SK-N-SH (cell line): ENCODE measurements at regions not wholly inside any gene's neighbourhood (a gene's known extent, or its start where the extent isn't known, plus 50 kb on each side); places are given as distances from the start of the nearest gene placed in this dataset.

Experiments used
- CTCF ChIA-PET: fragments of 300-600, 350-600 bp; formaldehyde crosslinking; extraction: SDS; loops from one replicate; lab custom pipeline; 2021; lab: Yijun Ruan, JAX
- POLR2A ChIA-PET: fragments of 350-600 bp; sonication (Branson Sonifier 250); formaldehyde crosslinking; extraction: SDS; loops from one replicate; lab custom pipeline; 2020; ENCODE audit warnings: antibody characterized with exemption, inconsistent platforms; lab: Yijun Ruan, JAX
- DNase-seq: peaks from one replicate; pipeline ENCODE4 v3.0.0; 2012
- H2AFZ ChIP-seq: fragments of 200-600 bp; sonication (generic); 2 replicates; pipeline ENCODE4 v1.8.1; 2016; ENCODE audit warnings: antibody characterized with exemption, mild to moderate bottlenecking, low read depth
- H3F3A ChIP-seq: fragments of 200-600 bp; sonication (generic); replicated peaks from 2 replicates; pipeline ENCODE3; 2016; ENCODE audit warnings: antibody characterized with exemption, mild to moderate bottlenecking; ENCODE audit not compliant: insufficient read depth
- H3K27ac ChIP-seq, 2 experiments: fragments of 200-500 bp in 1 of 2; fragments of 200-600 bp in 1 of 2; sonication (Bioruptor generic) in 1 of 2; sonication (generic), shearing (Covaris generic) in 1 of 2; 2 replicates each; pipeline versions ENCODE4 v1.5.1 to v1.6.1; 2014 to 2016; ENCODE audit warnings: low read depth in 2 of 2, inconsistent platforms in 1 of 2, low read length in 1 of 2, mild to moderate bottlenecking in 1 of 2, mixed read lengths in 1 of 2
- H3K27me3 ChIP-seq: fragments of 200-600 bp; sonication (generic), shearing (Covaris generic); 2 replicates; pipeline ENCODE4 v1.6.1; 2016; ENCODE audit warnings: mixed run types; ENCODE audit not compliant: insufficient read depth
- H3K36me3 ChIP-seq, 2 experiments: fragments of 200-500 bp in 1 of 2; fragments of 200-600 bp in 1 of 2; sonication (Bioruptor generic) in 1 of 2; sonication (generic) in 1 of 2; replicated peaks in 1 of 2; 2 replicates each; pipeline versions ENCODE3 to v1.5.1; 2014 to 2016; ENCODE audit warnings: low read length in 1 of 2, mild to moderate bottlenecking in 1 of 2; ENCODE audit not compliant: insufficient read depth in 2 of 2, control insufficient read depth in 1 of 2
- H3K4me1 ChIP-seq, 2 experiments: fragments of 200-500 bp in 1 of 2; fragments of 200-600 bp in 1 of 2; sonication (Bioruptor generic) in 1 of 2; sonication (generic), shearing (Covaris generic) in 1 of 2; 2 replicates each; pipeline versions ENCODE4 v1.5.1 to v1.6.1; 2014 to 2016; ENCODE audit warnings: low read depth in 1 of 2, low read length in 1 of 2, mixed run types in 1 of 2; ENCODE audit not compliant: insufficient read depth in 2 of 2, control insufficient read depth in 1 of 2
- H3K4me2 ChIP-seq: fragments of 200-600 bp; sonication (generic), shearing (Covaris generic); 2 replicates; pipeline ENCODE4 v1.6.1; 2017; ENCODE audit warnings: mixed run types
- H3K4me3 ChIP-seq, 2 experiments: fragments of 200-500 bp in 1 of 2; fragments of 200-600 bp in 1 of 2; sonication (Bioruptor generic) in 1 of 2; sonication (generic), shearing (Covaris generic) in 1 of 2; 2 replicates each; pipeline versions ENCODE4 v1.5.1 to v1.8.1; 2014 to 2016; ENCODE audit warnings: low read depth in 2 of 2, inconsistent platforms in 1 of 2, low read length in 1 of 2, mild to moderate bottlenecking in 1 of 2, mixed read lengths in 1 of 2, moderate library complexity in 1 of 2
- H3K79me2 ChIP-seq: fragments of 200-600 bp; sonication (generic); 2 replicates; pipeline ENCODE4 v1.8.1; 2017; ENCODE audit warnings: mild to moderate bottlenecking; ENCODE audit not compliant: insufficient read depth
- H3K9ac ChIP-seq: fragments of 200-600 bp; sonication (generic); 2 replicates; pipeline ENCODE4 v1.6.1; 2017; ENCODE audit warnings: mixed run types
- H3K9me2 ChIP-seq: fragments of 200-600 bp; sonication (generic); 2 replicates; pipeline ENCODE4 v1.6.1; 2017; ENCODE audit warnings: mixed run types
- H3K9me3 ChIP-seq: fragments of 200-600 bp; sonication (generic); 2 replicates; pipeline ENCODE4 v1.6.1; 2017; ENCODE audit warnings: mixed run types, mild to moderate bottlenecking, moderate library complexity
- H4K20me1 ChIP-seq: fragments of 200-600 bp; sonication (generic); 2 replicates; pipeline ENCODE4 v1.6.1; 2017; ENCODE audit warnings: mild to moderate bottlenecking, mixed run types; ENCODE audit not compliant: insufficient read depth
- CHD2 ChIP-seq: fragments of 150-350 bp; IDR thresholded peaks from 2 replicates; pipeline ENCODE4 v1.6.1; 2018; ENCODE audit warnings: low read length; ENCODE audit not compliant: partially characterized antibody
- EZH2phosphoT487 ChIP-seq: fragments of 200-600 bp; sonication (generic); IDR thresholded peaks from 2 replicates; pipeline ENCODE4 v1.6.1; 2017; ENCODE audit warnings: low read depth, mixed run types, mild to moderate bottlenecking, antibody characterized with exemption, moderate library complexity, borderline replicate concordance
- GABPA ChIP-seq: IDR thresholded peaks from 2 replicates; pipeline ENCODE4 v1.4.0; 2012; ENCODE audit warnings: low read depth, mild to moderate bottlenecking
- JUND ChIP-seq: IDR thresholded peaks from 2 replicates; pipeline ENCODE4 v1.4.0; 2012
- MEF2A ChIP-seq: IDR thresholded peaks from 2 replicates; pipeline ENCODE4 v1.4.0; 2012; ENCODE audit warnings: low read depth, borderline replicate concordance
- MXI1 ChIP-seq: IDR thresholded peaks from 2 replicates; pipeline ENCODE4 v1.6.1; 2012; ENCODE audit warnings: mild to moderate bottlenecking, low read depth, low read length, improper control_type of control experiment
- NRF1 ChIP-seq: IDR thresholded peaks from 2 replicates; pipeline ENCODE4 v1.6.1; 2012; ENCODE audit warnings: low read depth, mild to moderate bottlenecking, low read length
- RXRA ChIP-seq: IDR thresholded peaks from 2 replicates; pipeline ENCODE4 v1.4.0; 2012; ENCODE audit warnings: low read depth, mild to moderate bottlenecking, borderline replicate concordance
- SIN3A ChIP-seq: IDR thresholded peaks from 2 replicates; pipeline ENCODE4 v1.6.1; 2012; ENCODE audit warnings: low read depth, mild to moderate bottlenecking, low read length, moderate library complexity, borderline replicate concordance
- WGBS: methylation state at CpG from one replicate; pipeline ENCODE4 v1.1.6; 2017; ENCODE audit warnings: low lambda C conversion rate; 5-methylcytosine and 5-hydroxymethylcytosine counted together
- TF ChIP-seq, protein P1 (sequence below): fragments of 200-600 bp; sonication (generic); IDR thresholded peaks from 2 replicates; pipeline ENCODE4 v1.6.1; 2017; ENCODE audit warnings: antibody characterized with exemption, mild to moderate bottlenecking, moderate library complexity
- TF ChIP-seq, protein P2 (sequence below): IDR thresholded peaks from 2 replicates; pipeline ENCODE4 v1.4.0; 2012; ENCODE audit warnings: low read depth, borderline replicate concordance
- TF ChIP-seq, protein P3 (sequence below): IDR thresholded peaks from 2 replicates; pipeline ENCODE4 v1.6.1; 2012; ENCODE audit warnings: mild to moderate bottlenecking, low read depth, low read length, moderate library complexity
- TF ChIP-seq, protein P4 (sequence below): fragments of 150-350 bp; IDR thresholded peaks from 2 replicates; pipeline ENCODE4 v1.6.1; 2017; ENCODE audit warnings: antibody characterized with exemption, low read length, low read depth, borderline replicate concordance
- TF ChIP-seq, protein P5 (sequence below): IDR thresholded peaks from 2 replicates; pipeline ENCODE4; 2012

DNA sequence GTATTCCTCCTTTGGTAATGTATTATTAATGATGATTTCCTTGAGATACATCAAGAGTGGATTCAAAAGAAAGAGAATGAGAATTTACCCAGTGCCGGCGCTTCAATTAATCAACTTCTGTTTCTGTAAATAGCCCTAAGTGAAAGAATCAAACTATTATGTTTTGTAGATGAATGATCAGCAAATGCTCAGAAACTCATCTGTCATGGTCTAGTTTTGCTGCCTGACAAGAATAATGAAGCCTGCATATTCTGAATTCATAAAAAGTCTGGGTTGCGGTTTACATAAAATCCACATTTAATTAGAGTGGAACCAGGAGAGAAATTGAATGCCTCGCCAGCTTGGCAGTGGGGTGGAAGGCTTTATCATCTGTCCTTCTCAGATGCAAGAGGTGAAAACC, 325.3 kb downstream of the GALC start:
- Histone ChIP-seq H3K9ac (no peak overlapping the region), H3F3A (no peaks in the 10 kb centered on the region), H3K4me1 (no peaks in the 10 kb centered on the region), H4K20me1 (no peaks in the 10 kb centered on the region), H3K9me2 (no peaks in the 10 kb centered on the region), H3K79me2 (no peaks in the 10 kb centered on the region), H2AFZ (no peak overlapping the region), H3K27me3 (no peaks in the 10 kb centered on the region), H3K36me3 (no peaks in the 10 kb centered on the region), H3K4me3 (no peak overlapping the region), H3K4me2 (no peak overlapping the region), H3K27ac (no peak overlapping the region), H3K9me3 (0 out of 2 replicates have a peak, but pooled peaks cover 1% of the 10 kb centered on the region)
- DNase-seq, result no peak
- CTCF ChIA-PET, result no interaction called here
- WGBS, result 51% methylated on average over 4 of the region's 4 CpGs
- POLR2A ChIA-PET, result no interaction called here
- TF ChIP-seq MXI1 (no peak), EZH2phosphoT487 (no peak), SIN3A (no peak)
- TF ChIP-seq, protein P1, sequence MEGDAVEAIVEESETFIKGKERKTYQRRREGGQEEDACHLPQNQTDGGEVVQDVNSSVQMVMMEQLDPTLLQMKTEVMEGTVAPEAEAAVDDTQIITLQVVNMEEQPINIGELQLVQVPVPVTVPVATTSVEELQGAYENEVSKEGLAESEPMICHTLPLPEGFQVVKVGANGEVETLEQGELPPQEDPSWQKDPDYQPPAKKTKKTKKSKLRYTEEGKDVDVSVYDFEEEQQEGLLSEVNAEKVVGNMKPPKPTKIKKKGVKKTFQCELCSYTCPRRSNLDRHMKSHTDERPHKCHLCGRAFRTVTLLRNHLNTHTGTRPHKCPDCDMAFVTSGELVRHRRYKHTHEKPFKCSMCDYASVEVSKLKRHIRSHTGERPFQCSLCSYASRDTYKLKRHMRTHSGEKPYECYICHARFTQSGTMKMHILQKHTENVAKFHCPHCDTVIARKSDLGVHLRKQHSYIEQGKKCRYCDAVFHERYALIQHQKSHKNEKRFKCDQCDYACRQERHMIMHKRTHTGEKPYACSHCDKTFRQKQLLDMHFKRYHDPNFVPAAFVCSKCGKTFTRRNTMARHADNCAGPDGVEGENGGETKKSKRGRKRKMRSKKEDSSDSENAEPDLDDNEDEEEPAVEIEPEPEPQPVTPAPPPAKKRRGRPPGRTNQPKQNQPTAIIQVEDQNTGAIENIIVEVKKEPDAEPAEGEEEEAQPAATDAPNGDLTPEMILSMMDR, result no peak

DNA sequence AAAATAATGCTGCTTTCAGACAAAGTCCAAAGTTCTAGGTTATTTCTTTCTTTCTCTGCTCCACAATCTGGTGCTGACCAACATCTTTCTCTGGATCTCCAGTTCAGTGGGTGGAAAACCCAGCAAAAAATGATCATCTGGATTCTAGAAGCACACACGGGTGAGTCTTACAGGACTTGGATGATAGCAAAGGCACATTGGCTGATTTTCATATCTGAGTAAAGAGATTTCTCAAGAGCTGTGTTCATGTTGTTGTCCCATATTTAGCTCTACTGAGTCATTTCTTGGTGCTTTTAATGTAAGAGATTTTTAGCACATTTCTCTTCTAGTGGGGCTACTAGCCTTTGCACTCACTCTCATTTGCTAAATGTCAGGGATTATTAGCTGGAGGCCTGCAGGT, 336.7 kb downstream of the GALC start:
- CTCF ChIA-PET, result no interaction called here
- H2AFZ ChIP-seq, result no peak overlapping the region
- WGBS, result 0% methylated on average over 1 of the region's 1 CpG

More for the DNA sequence above, 336.7 kb downstream of the GALC start:
- Histone ChIP-seq H3K79me2 (no peaks in the 10 kb centered on the region), H3K4me2 (no peak overlapping the region), H3F3A (no peaks in the 10 kb centered on the region), H3K4me1 (no peaks in the 10 kb centered on the region), H3K27ac (no peak overlapping the region), H3K9me3 (no peaks in the 10 kb centered on the region), H3K4me3 (no peak overlapping the region), H3K9me2 (no peaks in the 10 kb centered on the region), H3K9ac (no peak overlapping the region), H3K27me3 (no peaks in the 10 kb centered on the region), H4K20me1 (no peaks in the 10 kb centered on the region), H3K36me3 (no peaks in the 10 kb centered on the region)
- TF ChIP-seq, protein P2, sequence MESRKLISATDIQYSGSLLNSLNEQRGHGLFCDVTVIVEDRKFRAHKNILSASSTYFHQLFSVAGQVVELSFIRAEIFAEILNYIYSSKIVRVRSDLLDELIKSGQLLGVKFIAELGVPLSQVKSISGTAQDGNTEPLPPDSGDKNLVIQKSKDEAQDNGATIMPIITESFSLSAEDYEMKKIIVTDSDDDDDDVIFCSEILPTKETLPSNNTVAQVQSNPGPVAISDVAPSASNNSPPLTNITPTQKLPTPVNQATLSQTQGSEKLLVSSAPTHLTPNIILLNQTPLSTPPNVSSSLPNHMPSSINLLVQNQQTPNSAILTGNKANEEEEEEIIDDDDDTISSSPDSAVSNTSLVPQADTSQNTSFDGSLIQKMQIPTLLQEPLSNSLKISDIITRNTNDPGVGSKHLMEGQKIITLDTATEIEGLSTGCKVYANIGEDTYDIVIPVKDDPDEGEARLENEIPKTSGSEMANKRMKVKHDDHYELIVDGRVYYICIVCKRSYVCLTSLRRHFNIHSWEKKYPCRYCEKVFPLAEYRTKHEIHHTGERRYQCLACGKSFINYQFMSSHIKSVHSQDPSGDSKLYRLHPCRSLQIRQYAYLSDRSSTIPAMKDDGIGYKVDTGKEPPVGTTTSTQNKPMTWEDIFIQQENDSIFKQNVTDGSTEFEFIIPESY, result no peak
- TF ChIP-seq JUND (no peak), RXRA (no peak), GABPA (no peak), MEF2A (no peak), NRF1 (no peak), CHD2 (no peak)
- TF ChIP-seq, protein P3, sequence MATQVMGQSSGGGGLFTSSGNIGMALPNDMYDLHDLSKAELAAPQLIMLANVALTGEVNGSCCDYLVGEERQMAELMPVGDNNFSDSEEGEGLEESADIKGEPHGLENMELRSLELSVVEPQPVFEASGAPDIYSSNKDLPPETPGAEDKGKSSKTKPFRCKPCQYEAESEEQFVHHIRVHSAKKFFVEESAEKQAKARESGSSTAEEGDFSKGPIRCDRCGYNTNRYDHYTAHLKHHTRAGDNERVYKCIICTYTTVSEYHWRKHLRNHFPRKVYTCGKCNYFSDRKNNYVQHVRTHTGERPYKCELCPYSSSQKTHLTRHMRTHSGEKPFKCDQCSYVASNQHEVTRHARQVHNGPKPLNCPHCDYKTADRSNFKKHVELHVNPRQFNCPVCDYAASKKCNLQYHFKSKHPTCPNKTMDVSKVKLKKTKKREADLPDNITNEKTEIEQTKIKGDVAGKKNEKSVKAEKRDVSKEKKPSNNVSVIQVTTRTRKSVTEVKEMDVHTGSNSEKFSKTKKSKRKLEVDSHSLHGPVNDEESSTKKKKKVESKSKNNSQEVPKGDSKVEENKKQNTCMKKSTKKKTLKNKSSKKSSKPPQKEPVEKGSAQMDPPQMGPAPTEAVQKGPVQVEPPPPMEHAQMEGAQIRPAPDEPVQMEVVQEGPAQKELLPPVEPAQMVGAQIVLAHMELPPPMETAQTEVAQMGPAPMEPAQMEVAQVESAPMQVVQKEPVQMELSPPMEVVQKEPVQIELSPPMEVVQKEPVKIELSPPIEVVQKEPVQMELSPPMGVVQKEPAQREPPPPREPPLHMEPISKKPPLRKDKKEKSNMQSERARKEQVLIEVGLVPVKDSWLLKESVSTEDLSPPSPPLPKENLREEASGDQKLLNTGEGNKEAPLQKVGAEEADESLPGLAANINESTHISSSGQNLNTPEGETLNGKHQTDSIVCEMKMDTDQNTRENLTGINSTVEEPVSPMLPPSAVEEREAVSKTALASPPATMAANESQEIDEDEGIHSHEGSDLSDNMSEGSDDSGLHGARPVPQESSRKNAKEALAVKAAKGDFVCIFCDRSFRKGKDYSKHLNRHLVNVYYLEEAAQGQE, result no peak
- TF ChIP-seq, protein P4, sequence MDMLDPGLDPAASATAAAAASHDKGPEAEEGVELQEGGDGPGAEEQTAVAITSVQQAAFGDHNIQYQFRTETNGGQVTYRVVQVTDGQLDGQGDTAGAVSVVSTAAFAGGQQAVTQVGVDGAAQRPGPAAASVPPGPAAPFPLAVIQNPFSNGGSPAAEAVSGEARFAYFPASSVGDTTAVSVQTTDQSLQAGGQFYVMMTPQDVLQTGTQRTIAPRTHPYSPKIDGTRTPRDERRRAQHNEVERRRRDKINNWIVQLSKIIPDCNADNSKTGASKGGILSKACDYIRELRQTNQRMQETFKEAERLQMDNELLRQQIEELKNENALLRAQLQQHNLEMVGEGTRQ, result no peak
- TF ChIP-seq, protein P5, sequence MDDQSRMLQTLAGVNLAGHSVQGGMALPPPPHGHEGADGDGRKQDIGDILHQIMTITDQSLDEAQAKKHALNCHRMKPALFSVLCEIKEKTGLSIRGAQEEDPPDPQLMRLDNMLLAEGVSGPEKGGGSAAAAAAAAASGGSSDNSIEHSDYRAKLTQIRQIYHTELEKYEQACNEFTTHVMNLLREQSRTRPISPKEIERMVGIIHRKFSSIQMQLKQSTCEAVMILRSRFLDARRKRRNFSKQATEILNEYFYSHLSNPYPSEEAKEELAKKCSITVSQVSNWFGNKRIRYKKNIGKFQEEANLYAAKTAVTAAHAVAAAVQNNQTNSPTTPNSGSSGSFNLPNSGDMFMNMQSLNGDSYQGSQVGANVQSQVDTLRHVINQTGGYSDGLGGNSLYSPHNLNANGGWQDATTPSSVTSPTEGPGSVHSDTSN, result no peak
- TF ChIP-seq, protein P1, result no peak
- no peak for DNase-seq
- POLR2A ChIA-PET, result no interaction called here
